ENCODE measurements at regions not wholly inside any gene's neighbourhood (a gene's known extent, or its start where the extent isn't known, plus 50 kb on each side); places are given as distances from the start of the nearest gene placed in this dataset.

DNA sequence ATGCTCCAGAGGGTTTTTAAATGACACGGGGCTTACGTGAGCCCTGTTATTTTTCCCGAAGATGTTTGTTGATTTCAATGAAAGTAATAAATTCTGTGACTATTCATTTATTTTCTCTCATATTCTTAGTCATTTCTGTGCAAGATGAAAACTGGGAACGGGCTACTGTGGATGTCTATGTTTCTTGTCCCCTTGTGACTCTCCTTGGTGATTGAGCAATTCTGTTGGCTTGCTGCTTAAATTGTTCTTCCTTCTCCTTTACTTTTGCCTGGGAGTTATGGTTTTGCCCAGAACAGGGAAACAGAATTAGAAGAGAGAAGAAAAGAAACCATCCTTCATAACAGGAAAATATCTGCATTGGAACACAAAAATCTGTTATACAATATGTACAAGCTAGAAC is 508.2 kb upstream of the DSEL start:
- TF ChIP-seq, protein P1, sequence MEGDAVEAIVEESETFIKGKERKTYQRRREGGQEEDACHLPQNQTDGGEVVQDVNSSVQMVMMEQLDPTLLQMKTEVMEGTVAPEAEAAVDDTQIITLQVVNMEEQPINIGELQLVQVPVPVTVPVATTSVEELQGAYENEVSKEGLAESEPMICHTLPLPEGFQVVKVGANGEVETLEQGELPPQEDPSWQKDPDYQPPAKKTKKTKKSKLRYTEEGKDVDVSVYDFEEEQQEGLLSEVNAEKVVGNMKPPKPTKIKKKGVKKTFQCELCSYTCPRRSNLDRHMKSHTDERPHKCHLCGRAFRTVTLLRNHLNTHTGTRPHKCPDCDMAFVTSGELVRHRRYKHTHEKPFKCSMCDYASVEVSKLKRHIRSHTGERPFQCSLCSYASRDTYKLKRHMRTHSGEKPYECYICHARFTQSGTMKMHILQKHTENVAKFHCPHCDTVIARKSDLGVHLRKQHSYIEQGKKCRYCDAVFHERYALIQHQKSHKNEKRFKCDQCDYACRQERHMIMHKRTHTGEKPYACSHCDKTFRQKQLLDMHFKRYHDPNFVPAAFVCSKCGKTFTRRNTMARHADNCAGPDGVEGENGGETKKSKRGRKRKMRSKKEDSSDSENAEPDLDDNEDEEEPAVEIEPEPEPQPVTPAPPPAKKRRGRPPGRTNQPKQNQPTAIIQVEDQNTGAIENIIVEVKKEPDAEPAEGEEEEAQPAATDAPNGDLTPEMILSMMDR (IDR thresholded peaks at IDR 0.05; ENCODE audit: insufficient read depth, missing control alignments), result no peak
- FAIRE-seq (no peak), DNase-seq (ENCODE audit: insufficient read length, low spot score) (no peak)

DNA sequence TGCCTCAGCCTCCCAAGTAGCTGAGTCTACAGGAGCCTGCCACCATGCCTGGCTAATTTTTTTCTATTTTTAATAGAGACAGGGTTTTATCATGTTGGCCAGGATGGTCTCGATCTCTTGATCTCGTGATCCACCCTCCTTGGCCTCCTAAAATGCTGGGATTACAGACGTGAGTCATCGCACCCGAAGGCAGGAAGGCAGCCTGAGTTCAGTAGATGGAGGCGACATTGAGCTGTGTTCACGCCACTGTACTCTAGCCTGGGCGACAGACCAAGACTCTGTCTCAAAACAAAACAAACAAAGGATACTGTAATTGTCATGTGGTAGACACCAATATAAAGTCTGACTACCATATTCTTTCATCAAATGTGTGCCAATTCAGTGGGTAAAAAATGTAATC is 500.9 kb upstream of the DSEL start:
- FAIRE-seq (no peak), DNase-seq (ENCODE audit: insufficient read length, low spot score) (no peak)
- TF ChIP-seq, protein P1 (IDR thresholded peaks at IDR 0.05; ENCODE audit: insufficient read depth, missing control alignments), result no peak

GRCh38 chr18:67997496-67997895 is 481.0 kb upstream of the DSEL start:
- DNase-seq (ENCODE audit: insufficient read length, low spot score) (no peak), FAIRE-seq (no peak)
- TF ChIP-seq, protein P1 (IDR thresholded peaks at IDR 0.05; ENCODE audit: insufficient read depth, missing control alignments), result no peak

- TF ChIP-seq, protein P1 (IDR thresholded peaks at IDR 0.05; ENCODE audit: insufficient read depth, missing control alignments), result no peak
- FAIRE-seq (no peak), DNase-seq (ENCODE audit: insufficient read length, low spot score) (no peak)
Observed at GRCh38 chr18:67995769-67996168, 479.2 kb upstream of the DSEL start.

GRCh38 chr18:67980241-67980640 is 463.7 kb upstream of the DSEL start:
- TF ChIP-seq, protein P1 (IDR thresholded peaks at IDR 0.05; ENCODE audit: insufficient read depth, missing control alignments), result no peak
- FAIRE-seq (no peak), DNase-seq (ENCODE audit: insufficient read length, low spot score) (no peak)

DNA sequence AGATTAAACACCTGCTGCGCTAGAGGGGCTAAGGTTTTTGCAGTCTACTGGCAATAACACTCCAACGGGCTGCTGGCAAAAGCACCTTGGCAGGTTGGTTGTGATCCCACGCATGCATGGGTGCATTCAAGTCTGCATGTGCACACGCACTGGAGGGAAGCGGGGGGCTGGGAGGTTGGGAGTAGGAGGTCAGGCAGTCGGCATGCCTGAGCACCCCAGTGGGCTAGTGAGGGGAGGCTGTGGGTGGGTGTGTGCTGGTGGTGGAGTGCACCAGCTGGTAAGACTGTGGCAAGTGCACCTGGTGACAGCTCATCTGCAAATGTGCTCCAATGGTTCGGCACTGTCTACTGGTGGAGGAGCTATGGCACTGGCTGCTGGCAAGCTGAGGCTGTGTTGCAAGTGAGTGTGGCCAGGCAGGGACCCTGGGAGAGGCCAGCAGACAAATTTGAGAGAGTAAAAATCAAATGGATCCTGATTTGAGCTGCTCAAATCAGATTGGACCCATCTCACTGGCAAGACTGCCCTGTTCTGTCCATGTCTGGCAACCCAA is 460.6 kb upstream of the DSEL start:
- FAIRE-seq (peak; percentile 51), DNase-seq (ENCODE audit: insufficient read length, low spot score) (no peak)
- TF ChIP-seq, protein P1 (IDR thresholded peaks at IDR 0.05; ENCODE audit: insufficient read depth, missing control alignments), result no peak

- no peak for FAIRE-seq
- DNase-seq (ENCODE audit: insufficient read length, low spot score), result no peak
- TF ChIP-seq, protein P1 (IDR thresholded peaks at IDR 0.05; ENCODE audit: insufficient read depth, missing control alignments), result no peak
Observed at GRCh38 chr18:67973916-67974315, 457.4 kb upstream of the DSEL start.

All from D721Med (cell line).